Gastrocnemius medialis (tissue), 4 donors: ENCODE measurements at regions not wholly inside any gene's neighbourhood (a gene's known extent, or its start where the extent isn't known, plus 50 kb on each side); places are given as distances from the start of the nearest gene placed in this dataset.
"Not testable (repeated sequence)": the region's sequence is repeated elsewhere in the genome, so short reads cannot be mapped to it uniquely, and the experiment has no call there.

ENCODE experiments used
- ATAC-seq, 2 donors: fragments of 150-250 bp; one replicate each; pipeline ENCODE4 v1.9.1; 2016
- DNase-seq, 2 donors: peaks; one replicate each; pipeline ENCODE4 v3.0.0-alpha.2; 2019
- H3K27ac ChIP-seq, 4 donors: fragments of 200-600 bp; sonication (generic); 1 replicate in 1 of 4; 2 replicates in 3 of 4; pipeline ENCODE4 v1.5.1; 2016 to 2018; ENCODE audit warnings: mild to moderate bottlenecking in 2 of 4, moderate library complexity in 1 of 4
- H3K27me3 ChIP-seq, 3 donors: fragments of 200-600 bp; sonication (generic) in 2 of 3; 1 replicate in 1 of 3; 2 replicates in 2 of 3; pipeline versions ENCODE4 v1.5.1 to v1.6.0; 2016 to 2019; ENCODE audit warnings: mild to moderate bottlenecking in 1 of 3, moderate library complexity in 1 of 3
- H3K36me3 ChIP-seq, 2 donors: fragments of 200-600 bp; sonication (generic) in 1 of 2; one replicate each; pipeline ENCODE4 v1.5.1; 2017 to 2018
- H3K4me1 ChIP-seq, 2 donors: fragments of 200-600 bp; sonication (generic) in 1 of 2; one replicate each; pipeline ENCODE4 v1.5.1; 2016 to 2017; ENCODE audit warnings: mild to moderate bottlenecking in 2 of 2
- H3K4me3 ChIP-seq, 4 donors: fragments of 200-600 bp; sonication (generic) in 3 of 4; 1 replicate in 1 of 4; 2 replicates in 3 of 4; pipeline ENCODE4 v1.5.1; 2016 to 2019; ENCODE audit warnings: mild to moderate bottlenecking in 2 of 4
- H3K9me3 ChIP-seq, 3 donors: fragments of 200-600 bp; sonication (generic) in 2 of 3; 1 replicate in 1 of 3; 2 replicates in 2 of 3; pipeline ENCODE4 v1.5.1; 2016 to 2019
- CTCF ChIP-seq, 5 experiments: fragments of 450-650 bp in 3 of 5; fragments of 200-600 bp in 2 of 5; sonication (generic) in 2 of 5; IDR thresholded peaks in 4 of 5; conservative IDR thresholded peaks in 1 of 5; 1 replicate in 4 of 5; 2 replicates in 1 of 5; pipeline ENCODE4 v1.5.1; 2016 to 2019; ENCODE audit warnings: antibody characterized with exemption in 5 of 5, mild to moderate bottlenecking in 3 of 5, moderate library complexity in 3 of 5
- POLR2A ChIP-seq, 2 donors: fragments of 450-650 bp; IDR thresholded peaks; one replicate each; pipeline ENCODE4 v1.6.1; 2017; ENCODE audit warnings: antibody characterized with exemption in 2 of 2, mild to moderate bottlenecking in 2 of 2, moderate library complexity in 2 of 2
- in situ Hi-C, 4 donors: fragments of 200-750 bp; cut with MboI; loops; one replicate each; pipeline versions ENCODE4 v1.15.0 to v1.8.0; 2017; ENCODE audit warnings: low sequenced_read_pairs in 4 of 4
- intact Hi-C: fragments of 100-400 bp; cut with DNase I; formaldehyde crosslinking; loops from one replicate; pipeline ENCODE4 v1.15.1; 2023; ENCODE audit warnings: low total_unique reads

- in situ Hi-C loops = no loop called here
- intact Hi-C loops = no loop called here
- TF ChIP-seq CTCF (IDR thresholded peaks at IDR 0.05 in 4 of 5, conservative IDR thresholded peaks at IDR 0.05 in 1 of 5) (no peak), POLR2A (IDR thresholded peaks at IDR 0.05) (no peak)
- H3K27me3 ChIP-seq = no peaks in the 10 kb centered on the region
- H3K4me1 ChIP-seq = no peaks in the 10 kb centered on the region
- no peak overlapping the region for H3K27ac ChIP-seq
- H3K9me3 ChIP-seq = no peaks in the 10 kb centered on the region
- no peak for DNase-seq
- no peaks in the 10 kb centered on the region for H3K36me3 ChIP-seq
- H3K4me3 ChIP-seq = no peak overlapping the region
- ATAC-seq = no peak
Measured at GRCh38 chr16:13344001-13344400, 442.6 kb downstream of the SHISA9 start.

GRCh38 chr16:13348416-13348815, 447.0 kb downstream of the SHISA9 start:
- DNase-seq = no peak
- intact Hi-C loops = no loop called here

GRCh38 chr16:13350000-13350399, 448.6 kb downstream of the SHISA9 start:
- intact Hi-C loops (no loop called here), in situ Hi-C loops (no loop called here)
- no peaks in the 10 kb centered on the region for H3K27me3 ChIP-seq
- TF ChIP-seq CTCF (IDR thresholded peaks at IDR 0.05 in 4 of 5, conservative IDR thresholded peaks at IDR 0.05 in 1 of 5) = no peak
- TF ChIP-seq POLR2A (IDR thresholded peaks at IDR 0.05) = no peak
- ATAC-seq (no peak), DNase-seq (no peak)
- H3K4me1 ChIP-seq = no peaks in the 10 kb centered on the region
- no peak overlapping the region for H3K4me3 ChIP-seq
- H3K9me3 ChIP-seq = no peaks in the 10 kb centered on the region
- no peak overlapping the region for H3K27ac ChIP-seq
- H3K36me3 ChIP-seq = no peaks in the 10 kb centered on the region

More at GRCh38 chr16:13348416-13348815, 447.0 kb downstream of the SHISA9 start:
- TF ChIP-seq POLR2A (IDR thresholded peaks at IDR 0.05) = no peak
- no peak for TF ChIP-seq CTCF (IDR thresholded peaks at IDR 0.05 in 4 of 5, conservative IDR thresholded peaks at IDR 0.05 in 1 of 5)
- Histone ChIP-seq H3K4me1 (no peaks in the 10 kb centered on the region), H3K27me3 (no peaks in the 10 kb centered on the region), H3K4me3 (no peak overlapping the region), H3K27ac (no peak overlapping the region), H3K36me3 (no peaks in the 10 kb centered on the region), H3K9me3 (no peaks in the 10 kb centered on the region)
- no peak for ATAC-seq
- in situ Hi-C loops = no loop called here

- H3K4me3 ChIP-seq = no peak overlapping the region
- no peaks in the 10 kb centered on the region for H3K9me3 ChIP-seq
- intact Hi-C loops = no loop called here
- no peaks in the 10 kb centered on the region for H3K27me3 ChIP-seq
- no peak for ATAC-seq
- in situ Hi-C loops = no loop called here
- no peaks in the 10 kb centered on the region for H3K36me3 ChIP-seq
- TF ChIP-seq CTCF (IDR thresholded peaks at IDR 0.05 in 4 of 5, conservative IDR thresholded peaks at IDR 0.05 in 1 of 5) = no peak
- no peak for TF ChIP-seq POLR2A (IDR thresholded peaks at IDR 0.05)
- no peak overlapping the region for H3K27ac ChIP-seq
- DNase-seq = no peak
- H3K4me1 ChIP-seq = no peaks in the 10 kb centered on the region
Measured at GRCh38 chr16:13351181-13351580, 449.8 kb downstream of the SHISA9 start.

- no peaks in the 10 kb centered on the region for H3K4me1 ChIP-seq
- ATAC-seq = no peak
- in situ Hi-C loops = no loop called here
- no peak for TF ChIP-seq POLR2A (IDR thresholded peaks at IDR 0.05)
- TF ChIP-seq CTCF (IDR thresholded peaks at IDR 0.05 in 4 of 5, conservative IDR thresholded peaks at IDR 0.05 in 1 of 5) = no peak
- H3K36me3 ChIP-seq = no peaks in the 10 kb centered on the region
- H3K27me3 ChIP-seq = no peaks in the 10 kb centered on the region
- H3K9me3 ChIP-seq = no peaks in the 10 kb centered on the region
- DNase-seq = no peak
- no peak overlapping the region for H3K27ac ChIP-seq
- intact Hi-C loops = no loop called here
- H3K4me3 ChIP-seq = no peak overlapping the region
Measured at GRCh38 chr16:13351601-13352217, 450.3 kb downstream of the SHISA9 start.

- DNase-seq, ATAC-seq, H3K4me3 ChIP-seq, H3K27ac ChIP-seq, intact Hi-C loops, H3K36me3 ChIP-seq, H3K27me3 ChIP-seq, H3K4me1 ChIP-seq, in situ Hi-C loops, H3K9me3 ChIP-seq: not testable (repeated sequence)
Measured at GRCh38 chr16:13352796-13353195, 451.4 kb downstream of the SHISA9 start.

GRCh38 chr16:13357842-13358241, 456.4 kb downstream of the SHISA9 start:
- DNase-seq, intact Hi-C loops, H3K4me1 ChIP-seq, in situ Hi-C loops, H3K27ac ChIP-seq, H3K27me3 ChIP-seq, H3K4me3 ChIP-seq, H3K9me3 ChIP-seq, H3K36me3 ChIP-seq, ATAC-seq: not testable (repeated sequence)
